Ishikawa (cell line): ENCODE measurements at regions not wholly inside any gene's neighbourhood (a gene's known extent, or its start where the extent isn't known, plus 50 kb on each side); places are given as distances from the start of the nearest gene placed in this dataset.

Experiments used
- CREB1 ChIP-seq: IDR thresholded peaks from 2 replicates; pipeline ENCODE4 v1.6.1; 2012; ENCODE audit warnings: low read depth
- EP300 ChIP-seq: IDR thresholded peaks from 2 replicates; pipeline ENCODE4 v1.6.1; 2012; ENCODE audit warnings: borderline replicate concordance
- MAX ChIP-seq: IDR thresholded peaks from 2 replicates; pipeline ENCODE4 v1.6.1; 2012
- NFIC ChIP-seq: IDR thresholded peaks from 2 replicates; pipeline ENCODE4 v1.6.1; 2012
- REST ChIP-seq: IDR thresholded peaks from 2 replicates; pipeline ENCODE4 v1.6.1; 2012; ENCODE audit warnings: low read depth, mild to moderate bottlenecking
- TCF12 ChIP-seq: IDR thresholded peaks from 2 replicates; pipeline ENCODE4 v1.6.1; 2012; ENCODE audit warnings: low read depth
- YY1 ChIP-seq: IDR thresholded peaks from 2 replicates; pipeline ENCODE4 v1.6.1; 2012; ENCODE audit warnings: low read depth

- TF ChIP-seq MAX: no peak
- TF ChIP-seq NFIC: no peak
- TF ChIP-seq CREB1: no peak
- no peak for TF ChIP-seq TCF12
- no peak for TF ChIP-seq REST
- TF ChIP-seq YY1: no peak
- no peak for TF ChIP-seq EP300
Measured at GRCh38 chr5:8234179-8234770, 365.3 kb downstream of the MTRR start.
